ENCODE measurements at regions not wholly inside any gene's neighbourhood (a gene's known extent, or its start where the extent isn't known, plus 50 kb on each side); places are given as distances from the start of the nearest gene placed in this dataset.

DNA sequence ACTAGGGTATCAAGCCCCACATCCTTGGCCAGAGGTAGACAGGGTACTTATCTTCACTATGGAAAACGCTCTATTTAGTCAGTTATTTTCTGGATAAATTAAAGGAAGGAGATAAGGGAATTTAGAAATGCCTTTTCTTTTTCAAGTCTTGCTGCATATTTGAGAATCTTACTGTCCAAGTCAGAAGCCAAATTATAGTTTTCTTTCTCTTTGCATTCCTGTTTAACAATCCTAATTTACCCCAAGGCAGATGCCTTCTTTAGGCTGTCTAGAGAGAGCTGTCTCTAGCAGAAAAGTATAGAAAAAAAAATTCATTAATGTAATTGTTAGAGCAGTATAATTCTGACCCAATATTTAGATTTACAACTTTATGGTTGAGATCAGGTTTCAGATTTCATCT, 64.4 kb upstream of the TBC1D5 start:
- no peak for TF ChIP-seq POLR2A (IDR thresholded peaks at IDR 0.05; ENCODE audit: extremely low read depth, insufficient read length)
- TF ChIP-seq, protein P1, sequence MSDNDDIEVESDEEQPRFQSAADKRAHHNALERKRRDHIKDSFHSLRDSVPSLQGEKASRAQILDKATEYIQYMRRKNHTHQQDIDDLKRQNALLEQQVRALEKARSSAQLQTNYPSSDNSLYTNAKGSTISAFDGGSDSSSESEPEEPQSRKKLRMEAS (IDR thresholded peaks at IDR 0.05; ENCODE audit: low read depth, low read length): no peak
- TF ChIP-seq, protein P2, sequence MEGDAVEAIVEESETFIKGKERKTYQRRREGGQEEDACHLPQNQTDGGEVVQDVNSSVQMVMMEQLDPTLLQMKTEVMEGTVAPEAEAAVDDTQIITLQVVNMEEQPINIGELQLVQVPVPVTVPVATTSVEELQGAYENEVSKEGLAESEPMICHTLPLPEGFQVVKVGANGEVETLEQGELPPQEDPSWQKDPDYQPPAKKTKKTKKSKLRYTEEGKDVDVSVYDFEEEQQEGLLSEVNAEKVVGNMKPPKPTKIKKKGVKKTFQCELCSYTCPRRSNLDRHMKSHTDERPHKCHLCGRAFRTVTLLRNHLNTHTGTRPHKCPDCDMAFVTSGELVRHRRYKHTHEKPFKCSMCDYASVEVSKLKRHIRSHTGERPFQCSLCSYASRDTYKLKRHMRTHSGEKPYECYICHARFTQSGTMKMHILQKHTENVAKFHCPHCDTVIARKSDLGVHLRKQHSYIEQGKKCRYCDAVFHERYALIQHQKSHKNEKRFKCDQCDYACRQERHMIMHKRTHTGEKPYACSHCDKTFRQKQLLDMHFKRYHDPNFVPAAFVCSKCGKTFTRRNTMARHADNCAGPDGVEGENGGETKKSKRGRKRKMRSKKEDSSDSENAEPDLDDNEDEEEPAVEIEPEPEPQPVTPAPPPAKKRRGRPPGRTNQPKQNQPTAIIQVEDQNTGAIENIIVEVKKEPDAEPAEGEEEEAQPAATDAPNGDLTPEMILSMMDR (IDR thresholded peaks at IDR 0.05; ENCODE audit: low read depth, low read length): no peak

Data from NB4 (cell line).